Left ventricle myocardium inferior (tissue), 1 donor: ENCODE measurements at regions not wholly inside any gene's neighbourhood (a gene's known extent, or its start where the extent isn't known, plus 50 kb on each side); places are given as distances from the start of the nearest gene placed in this dataset.

Experiments used
- DNase-seq: peaks from one replicate; pipeline ENCODE4 v3.0.0-alpha.2; 2020
- H3K27ac ChIP-seq: fragments of 200-600 bp; replicated peaks from 2 replicates; pipeline ENCODE4 v1.8.0; 2021
- H3K27me3 ChIP-seq: fragments of 200-600 bp; 2 replicates; pipeline ENCODE4 v1.8.0; 2021; ENCODE audit warnings: low read depth
- H3K36me3 ChIP-seq: fragments of 200-600 bp; 2 replicates; pipeline ENCODE4 v1.8.0; 2021
- H3K4me1 ChIP-seq: fragments of 200-600 bp; 2 replicates; pipeline ENCODE4 v1.8.0; 2021
- H3K4me3 ChIP-seq: fragments of 200-600 bp; 2 replicates; pipeline ENCODE4 v1.8.0; 2021; ENCODE audit warnings: mild to moderate bottlenecking, moderate library complexity
- H3K9me3 ChIP-seq: fragments of 200-600 bp; replicated peaks from 2 replicates; pipeline ENCODE4 v1.8.0; 2021
- intact Hi-C: fragments of 100-400 bp; cut with micrococcal nuclease; formaldehyde crosslinking; loops from one replicate; pipeline ENCODE4 v1.11.0; 2022
- TF ChIP-seq, protein P1 (sequence below): fragments of 200-600 bp; IDR thresholded peaks from 2 replicates; pipeline ENCODE4 v1.8.0; 2021; ENCODE audit warnings: antibody characterized with exemption, mild to moderate bottlenecking, borderline replicate concordance
- donor health status: DM: no; HTN: yes; CAD: no; lungs with severe emphysema.

DNA sequence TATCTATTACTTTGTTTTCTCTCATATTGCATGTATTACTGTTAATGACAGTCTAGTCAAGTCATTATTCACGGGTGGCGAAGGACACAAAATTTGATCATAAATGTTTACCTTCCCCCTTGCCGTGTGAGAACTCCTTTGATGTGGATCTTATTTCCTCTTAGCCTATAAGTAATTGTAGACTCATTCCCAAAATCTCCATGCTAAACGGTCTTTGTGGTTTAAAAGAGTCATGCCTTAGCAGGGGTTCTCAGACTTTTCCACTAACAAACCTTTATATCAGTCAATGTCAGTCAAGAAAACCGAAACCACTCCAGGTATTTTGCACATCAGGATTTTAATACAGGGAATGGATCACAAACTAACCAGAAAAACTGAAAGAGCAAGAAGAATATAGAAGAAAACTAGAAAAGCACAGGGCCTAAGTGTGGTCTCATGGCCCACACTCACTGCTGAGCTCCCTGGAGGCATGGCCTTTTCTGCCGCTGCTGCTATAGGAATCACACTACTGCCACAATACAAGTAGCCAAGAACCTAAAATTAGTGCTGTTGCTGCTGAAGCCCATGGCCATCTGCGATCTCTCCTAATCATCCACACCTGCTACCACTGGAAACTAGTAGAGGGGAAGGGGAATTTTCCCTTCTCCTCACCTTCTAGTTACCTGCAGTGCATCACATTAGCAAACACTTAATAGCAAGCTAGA lies 186.0 kb upstream of the POU3F2 start:
- intact Hi-C loops, result no loop called here
- TF ChIP-seq, protein P1, sequence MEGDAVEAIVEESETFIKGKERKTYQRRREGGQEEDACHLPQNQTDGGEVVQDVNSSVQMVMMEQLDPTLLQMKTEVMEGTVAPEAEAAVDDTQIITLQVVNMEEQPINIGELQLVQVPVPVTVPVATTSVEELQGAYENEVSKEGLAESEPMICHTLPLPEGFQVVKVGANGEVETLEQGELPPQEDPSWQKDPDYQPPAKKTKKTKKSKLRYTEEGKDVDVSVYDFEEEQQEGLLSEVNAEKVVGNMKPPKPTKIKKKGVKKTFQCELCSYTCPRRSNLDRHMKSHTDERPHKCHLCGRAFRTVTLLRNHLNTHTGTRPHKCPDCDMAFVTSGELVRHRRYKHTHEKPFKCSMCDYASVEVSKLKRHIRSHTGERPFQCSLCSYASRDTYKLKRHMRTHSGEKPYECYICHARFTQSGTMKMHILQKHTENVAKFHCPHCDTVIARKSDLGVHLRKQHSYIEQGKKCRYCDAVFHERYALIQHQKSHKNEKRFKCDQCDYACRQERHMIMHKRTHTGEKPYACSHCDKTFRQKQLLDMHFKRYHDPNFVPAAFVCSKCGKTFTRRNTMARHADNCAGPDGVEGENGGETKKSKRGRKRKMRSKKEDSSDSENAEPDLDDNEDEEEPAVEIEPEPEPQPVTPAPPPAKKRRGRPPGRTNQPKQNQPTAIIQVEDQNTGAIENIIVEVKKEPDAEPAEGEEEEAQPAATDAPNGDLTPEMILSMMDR, result no peak
- Histone ChIP-seq H3K4me1 (no peaks in the 10 kb centered on the region), H3K27ac (no peak overlapping the region), H3K4me3 (no peak overlapping the region), H3K9me3 (no peaks in the 10 kb centered on the region), H3K27me3 (peaks cover 4% of the 10 kb centered on the region), H3K36me3 (no peaks in the 10 kb centered on the region)
- no peak for DNase-seq

DNA sequence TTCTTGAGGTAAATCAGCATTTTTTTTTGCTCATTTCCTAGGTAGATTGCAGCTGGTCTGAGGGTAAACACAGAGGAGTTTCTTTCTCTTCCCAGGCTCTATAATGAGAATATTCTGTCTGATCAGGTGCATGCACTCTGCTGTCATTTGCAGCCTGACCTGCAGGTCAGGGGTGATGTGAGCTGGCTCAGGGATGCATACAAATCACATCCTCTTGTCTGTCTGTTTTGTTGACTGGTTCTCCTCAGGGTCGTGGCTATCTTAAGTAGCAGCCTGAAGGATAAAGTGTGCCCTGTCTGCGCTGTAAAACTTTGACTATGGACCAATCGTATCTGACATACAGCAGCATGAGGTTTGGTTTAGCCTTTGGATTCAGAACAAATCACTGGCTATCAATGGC lies 183.4 kb upstream of the POU3F2 start:
- H3K4me1 ChIP-seq, result no peaks in the 10 kb centered on the region
- no peaks in the 10 kb centered on the region for H3K9me3 ChIP-seq
- no peaks in the 10 kb centered on the region for H3K36me3 ChIP-seq
- no peak overlapping the region for H3K27ac ChIP-seq
- intact Hi-C loops, result no loop called here
- no peaks in the 10 kb centered on the region for H3K27me3 ChIP-seq
- TF ChIP-seq, protein P1, result no peak
- no peak for DNase-seq
- H3K4me3 ChIP-seq, result no peak overlapping the region

DNA sequence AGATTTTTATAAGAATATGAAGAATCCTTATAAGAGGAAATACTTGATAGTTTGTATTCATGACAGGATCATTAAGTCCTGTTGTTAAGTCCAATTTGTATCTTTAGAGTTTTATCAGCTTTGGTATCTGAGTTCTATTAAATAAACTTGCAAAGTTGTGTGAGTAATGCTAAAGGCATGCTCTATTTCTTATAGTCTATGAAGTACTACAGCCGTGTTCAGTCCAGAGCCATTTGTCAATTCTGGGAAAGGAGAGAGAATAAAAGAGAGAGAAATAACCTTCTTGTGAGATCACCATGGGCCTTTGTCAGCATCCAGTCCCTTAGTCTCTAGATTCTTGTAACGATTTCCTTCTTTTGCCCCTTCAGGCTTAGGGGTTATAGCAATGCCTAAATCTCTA lies 181.2 kb upstream of the POU3F2 start:
- Histone ChIP-seq H3K9me3 (no peaks in the 10 kb centered on the region), H3K4me1 (no peaks in the 10 kb centered on the region), H3K4me3 (no peak overlapping the region), H3K27me3 (no peaks in the 10 kb centered on the region), H3K27ac (no peak overlapping the region), H3K36me3 (no peaks in the 10 kb centered on the region)
- no peak for DNase-seq
- intact Hi-C loops, result no loop called here
- TF ChIP-seq, protein P1, result no peak

DNA sequence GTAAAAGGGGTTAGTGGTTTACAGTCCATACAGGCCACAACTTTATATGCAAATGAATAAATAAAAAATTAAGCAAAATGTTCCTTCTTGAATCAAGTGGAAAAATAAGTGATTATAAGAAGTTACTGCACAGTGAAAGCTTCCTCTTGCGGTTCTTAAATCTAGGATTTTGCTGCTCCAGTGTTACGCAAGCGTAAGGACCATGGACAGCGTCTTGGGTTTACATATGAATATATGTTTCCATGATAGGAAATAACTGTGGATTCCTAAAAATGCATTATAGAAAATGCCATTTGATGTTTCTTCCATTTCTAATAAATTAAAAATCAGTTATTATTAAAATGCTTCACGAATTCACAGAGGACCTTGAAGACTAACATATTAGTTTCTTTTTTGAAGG lies 176.6 kb upstream of the POU3F2 start:
- intact Hi-C loops, result no loop called here
- no peaks in the 10 kb centered on the region for H3K27me3 ChIP-seq
- H3K36me3 ChIP-seq, result no peaks in the 10 kb centered on the region
- TF ChIP-seq, protein P1, result no peak
- no peaks in the 10 kb centered on the region for H3K9me3 ChIP-seq
- DNase-seq, result no peak
- H3K4me3 ChIP-seq, result no peak overlapping the region
- H3K4me1 ChIP-seq, result no peaks in the 10 kb centered on the region
- no peak overlapping the region for H3K27ac ChIP-seq

DNA sequence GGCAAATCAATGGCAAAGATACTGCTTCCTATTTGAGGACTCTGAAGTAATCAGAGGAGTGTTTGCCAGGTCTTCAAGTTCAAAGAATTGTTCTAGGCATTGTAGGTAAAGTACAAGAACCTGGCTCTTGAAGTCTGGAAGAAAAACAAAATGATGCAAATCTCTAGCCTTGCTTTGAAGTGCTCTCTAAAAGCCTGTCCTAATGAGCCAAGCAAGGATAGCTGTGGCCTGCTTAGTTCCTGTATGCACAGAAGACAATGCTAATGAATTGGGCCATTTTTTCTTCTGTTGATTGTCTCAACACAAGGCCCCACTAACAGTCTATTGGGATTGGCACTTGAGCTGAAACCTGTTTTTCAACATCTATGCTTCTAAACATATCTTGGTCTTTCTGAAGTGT lies 165.0 kb upstream of the POU3F2 start:
- no peaks in the 10 kb centered on the region for H3K4me1 ChIP-seq
- DNase-seq, result no peak
- no peak overlapping the region for H3K4me3 ChIP-seq
- TF ChIP-seq, protein P1, result no peak
- H3K27me3 ChIP-seq, result no peaks in the 10 kb centered on the region
- H3K36me3 ChIP-seq, result no peaks in the 10 kb centered on the region
- no peak overlapping the region for H3K27ac ChIP-seq
- H3K9me3 ChIP-seq, result no peaks in the 10 kb centered on the region
- intact Hi-C loops, result no loop called here
